22Rv1 (cell line): ENCODE measurements at regions not wholly inside any gene's neighbourhood (a gene's known extent, or its start where the extent isn't known, plus 50 kb on each side); places are given as distances from the start of the nearest gene placed in this dataset.

Experiments used
- CTCF ChIP-seq: fragments of 450-650 bp; IDR thresholded peaks from 2 replicates; pipeline ENCODE4 v1.5.1; 2017; ENCODE audit warnings: mild to moderate bottlenecking
- ZFX ChIP-seq: fragments of 450-650 bp; IDR thresholded peaks from 2 replicates; pipeline ENCODE4 v1.6.1; 2017; ENCODE audit warnings: antibody characterized with exemption, borderline replicate concordance

GRCh38 chr6:84623956-84624680, 140.3 kb downstream of the TBX18 start:
- no peak for TF ChIP-seq CTCF
- no peak for TF ChIP-seq ZFX
